Inferior parietal cortex (tissue), 1 donor: ENCODE measurements at regions not wholly inside any gene's neighbourhood (a gene's known extent, or its start where the extent isn't known, plus 50 kb on each side); places are given as distances from the start of the nearest gene placed in this dataset.

ENCODE experiments used
- DNase-seq: peaks from one replicate; pipeline ENCODE4 v3.0.0-alpha.2; 2016; ENCODE audit errors: extremely low spot score

GRCh38 chr4:44817930-44818329 lies 91.6 kb upstream of the GNPDA2 start:
- no peak for DNase-seq

- DNase-seq = no peak
Observed at GRCh38 chr4:44806071-44806470, 79.7 kb upstream of the GNPDA2 start.

- no peak for DNase-seq
Observed at GRCh38 chr4:44804301-44804700, 77.9 kb upstream of the GNPDA2 start.

- no peak for DNase-seq
Observed at GRCh38 chr4:44801384-44801783, 75.0 kb upstream of the GNPDA2 start.

GRCh38 chr4:44791831-44792230 lies 65.5 kb upstream of the GNPDA2 start:
- DNase-seq = no peak

GRCh38 chr4:44777115-44777514 lies 50.8 kb upstream of the GNPDA2 start:
- DNase-seq = no peak
